Neutrophil (primary cell): ENCODE measurements at regions not wholly inside any gene's neighbourhood (a gene's known extent, or its start where the extent isn't known, plus 50 kb on each side); places are given as distances from the start of the nearest gene placed in this dataset.

Experiments used
- H3K27ac ChIP-seq: fragments of 200-600 bp; sonication (generic); 2 replicates; pipeline ENCODE4 v1.5.1; 2016; ENCODE audit warnings: mild to moderate bottlenecking, moderate library complexity
- H3K27me3 ChIP-seq: fragments of 200-600 bp; sonication (generic); 2 replicates; pipeline ENCODE4 v1.6.0; 2016; ENCODE audit warnings: mild to moderate bottlenecking
- H3K36me3 ChIP-seq: fragments of 200-600 bp; sonication (generic); 2 replicates; pipeline ENCODE4 v1.5.1; 2017
- H3K4me1 ChIP-seq, 2 experiments: fragments of 200-600 bp in 1 of 2; sonication (generic) in 1 of 2; 1 replicate in 1 of 2; 2 replicates in 1 of 2; pipeline versions ENCODE4 v1.5.1 to v1.6.1; 2013 to 2016; ENCODE audit warnings: low read depth in 1 of 2, low read length in 1 of 2, mild to moderate bottlenecking in 1 of 2, moderate library complexity in 1 of 2; ENCODE audit not compliant: control insufficient read depth in 1 of 2, insufficient read depth in 1 of 2
- H3K4me3 ChIP-seq, 2 experiments: fragments of 200-600 bp in 1 of 2; sonication (generic) in 1 of 2; 1 replicate in 1 of 2; 2 replicates in 1 of 2; pipeline ENCODE4 v1.5.1; 2013 to 2016; ENCODE audit warnings: low read depth in 1 of 2, low read length in 1 of 2, mild to moderate bottlenecking in 1 of 2, moderate library complexity in 1 of 2
- H3K9me3 ChIP-seq: fragments of 200-600 bp; sonication (generic); 2 replicates; pipeline ENCODE4 v1.5.1; 2016
- CTCF ChIP-seq: fragments of 200-600 bp; sonication (generic); IDR thresholded peaks from 2 replicates; pipeline ENCODE4 v1.5.1; 2016; ENCODE audit warnings: antibody characterized with exemption

GRCh38 chr5:34535944-34536623 lies 120.0 kb upstream of the RAI14 start:
- H3K27ac ChIP-seq, result no peak overlapping the region
- no peaks in the 10 kb centered on the region for H3K36me3 ChIP-seq
- TF ChIP-seq CTCF, result no peak
- H3K27me3 ChIP-seq, result no peaks in the 10 kb centered on the region
- no peak overlapping the region for H3K4me3 ChIP-seq
- no peaks in the 10 kb centered on the region for H3K9me3 ChIP-seq
- no peaks in the 10 kb centered on the region for H3K4me1 ChIP-seq

- Histone ChIP-seq H3K4me3 (no peak overlapping the region), H3K4me1 (no peaks in the 10 kb centered on the region), H3K36me3 (no peaks in the 10 kb centered on the region), H3K27me3 (no peaks in the 10 kb centered on the region), H3K27ac (no peak overlapping the region), H3K9me3 (no peaks in the 10 kb centered on the region)
- TF ChIP-seq CTCF, result no peak
These were observed 119.4 kb upstream of the RAI14 start for GRCh38 chr5:34536699-34537098.

- H3K4me3 ChIP-seq, result no peak overlapping the region
- TF ChIP-seq CTCF, result no peak
- no peaks in the 10 kb centered on the region for H3K4me1 ChIP-seq
- H3K27ac ChIP-seq, result no peak overlapping the region
- H3K9me3 ChIP-seq, result no peaks in the 10 kb centered on the region
- no peaks in the 10 kb centered on the region for H3K36me3 ChIP-seq
- no peaks in the 10 kb centered on the region for H3K27me3 ChIP-seq
These were observed 118.0 kb upstream of the RAI14 start for GRCh38 chr5:34538026-34538672.

- Histone ChIP-seq H3K4me1 (no peaks in the 10 kb centered on the region), H3K36me3 (no peaks in the 10 kb centered on the region), H3K27me3 (no peaks in the 10 kb centered on the region), H3K4me3 (no peak overlapping the region), H3K27ac (no peak overlapping the region), H3K9me3 (no peaks in the 10 kb centered on the region)
- TF ChIP-seq CTCF, result no peak
These were observed 116.9 kb upstream of the RAI14 start for GRCh38 chr5:34539183-34539582.

- no peak overlapping the region for H3K27ac ChIP-seq
- H3K27me3 ChIP-seq, result no peaks in the 10 kb centered on the region
- H3K9me3 ChIP-seq, result no peaks in the 10 kb centered on the region
- no peaks in the 10 kb centered on the region for H3K4me1 ChIP-seq
- TF ChIP-seq CTCF, result no peak
- H3K4me3 ChIP-seq, result no peak overlapping the region
- H3K36me3 ChIP-seq, result no peaks in the 10 kb centered on the region
These were observed 115.1 kb upstream of the RAI14 start for GRCh38 chr5:34541067-34541466.
